Esophagus squamous epithelium (tissue), 4 donors: ENCODE measurements at regions not wholly inside any gene's neighbourhood (a gene's known extent, or its start where the extent isn't known, plus 50 kb on each side); places are given as distances from the start of the nearest gene placed in this dataset.

ENCODE experiments used
- CTCF ChIP-seq, 6 experiments: fragments of 450-650 bp in 4 of 6; fragments of 200-600 bp in 2 of 6; sonication (generic) in 2 of 6; IDR thresholded peaks; one replicate each; pipeline ENCODE4 v1.5.1; 2016 to 2019; ENCODE audit warnings: antibody characterized with exemption in 6 of 6, mild to moderate bottlenecking in 4 of 6, moderate library complexity in 4 of 6
- POLR2A ChIP-seq, 4 donors: fragments of 450-650 bp; IDR thresholded peaks; one replicate each; pipeline ENCODE4 v1.6.1; 2017; ENCODE audit warnings: antibody characterized with exemption in 4 of 4, mild to moderate bottlenecking in 4 of 4, moderate library complexity in 3 of 4

GRCh38 chr14:53695692-53696214 is 260.9 kb downstream of the BMP4 start:
- TF ChIP-seq CTCF (IDR thresholded peaks at IDR 0.05): no peak
- no peak for TF ChIP-seq POLR2A (IDR thresholded peaks at IDR 0.05)
